ENCODE measurements at regions not wholly inside any gene's neighbourhood (a gene's known extent, or its start where the extent isn't known, plus 50 kb on each side); places are given as distances from the start of the nearest gene placed in this dataset.

- H3K27ac Mint-ChIP-seq = no peak overlapping the region
- H3K4me1 Mint-ChIP-seq = no peaks in the 10 kb centered on the region
- no peaks in the 10 kb centered on the region for H3K36me3 Mint-ChIP-seq
- DNase-seq (ENCODE audit: low spot score in 2 of 2) (no peak), ATAC-seq (no peak)
- peaks cover 4% of the 10 kb centered on the region for H3K9me3 Mint-ChIP-seq
- H3K4me3 Mint-ChIP-seq = no peak overlapping the region
These were observed 98.6 kb downstream of the FHDC1 start for GRCh38 chr4:153034681-153035080.

DNA sequence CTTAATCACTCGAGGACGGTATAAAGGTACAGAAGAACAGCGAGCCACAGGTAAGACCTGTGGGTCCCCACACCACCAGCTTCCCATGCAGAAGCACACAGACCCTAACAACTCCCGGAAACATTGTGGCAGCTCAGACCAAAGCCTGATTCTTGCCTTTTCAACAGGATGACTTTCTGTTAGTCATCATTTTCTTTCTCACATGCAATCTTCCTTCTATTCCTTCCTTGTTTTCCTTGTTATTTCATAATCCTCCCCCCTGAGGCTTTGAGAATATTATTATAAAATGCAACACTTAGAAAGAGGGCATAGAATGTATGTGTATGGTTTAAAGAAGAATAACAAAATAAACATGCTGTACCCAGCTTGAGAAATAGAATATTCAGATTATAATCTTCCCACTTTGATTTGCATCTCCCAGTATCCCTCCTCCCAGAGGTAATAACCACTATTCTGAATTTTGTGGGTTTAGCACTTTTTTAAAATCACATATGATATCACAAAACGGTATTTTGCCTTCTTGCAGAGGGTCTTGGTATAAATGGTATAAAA, 100.9 kb downstream of the FHDC1 start:
- no peak for ATAC-seq
- no peak for DNase-seq (ENCODE audit: low spot score in 2 of 2)
- Mint-ChIP-seq H3K36me3 (no peaks in the 10 kb centered on the region), H3K9me3 (no peaks in the 10 kb centered on the region), H3K4me3 (no peak overlapping the region), H3K27ac (no peak overlapping the region), H3K4me1 (no peaks in the 10 kb centered on the region)

GRCh38 chr4:153038623-153039311, 102.6 kb downstream of the FHDC1 start:
- H3K27ac Mint-ChIP-seq = no peak overlapping the region
- no peak for ATAC-seq
- H3K36me3 Mint-ChIP-seq = no peaks in the 10 kb centered on the region
- H3K4me3 Mint-ChIP-seq = no peak overlapping the region
- no peak for DNase-seq (ENCODE audit: low spot score in 2 of 2)
- no peaks in the 10 kb centered on the region for H3K4me1 Mint-ChIP-seq
- no peaks in the 10 kb centered on the region for H3K9me3 Mint-ChIP-seq

DNA sequence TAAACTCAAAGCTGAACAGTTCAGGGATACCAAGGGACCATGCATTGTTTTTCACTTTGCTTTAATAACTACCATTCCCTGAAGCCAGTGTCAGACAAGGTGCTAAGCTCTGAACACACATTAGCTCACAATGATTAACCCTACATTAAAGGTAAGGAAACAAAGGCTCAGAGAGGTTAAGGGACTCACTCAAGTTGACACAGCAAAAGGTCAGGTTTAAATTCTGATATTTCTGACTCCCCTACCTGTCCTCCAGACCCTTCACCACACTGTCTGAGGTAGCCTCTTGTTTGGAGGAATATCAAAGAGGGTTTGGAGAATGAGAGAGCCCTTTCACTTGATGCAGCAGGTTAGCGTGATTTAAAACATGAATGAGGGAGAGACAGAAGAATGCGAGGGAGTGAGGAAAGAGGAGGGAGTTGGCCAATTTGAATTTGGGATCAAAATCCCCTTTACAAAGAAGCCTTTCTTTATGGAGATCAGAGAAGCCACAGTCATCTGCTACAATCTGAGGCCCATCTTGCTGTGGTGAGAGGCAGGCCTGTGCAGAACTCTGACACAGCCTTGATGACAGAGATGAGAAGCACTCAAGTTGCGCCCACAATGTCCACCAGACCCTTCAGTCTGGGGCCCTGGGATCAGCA, 103.5 kb downstream of the FHDC1 start:
- H3K36me3 Mint-ChIP-seq = no peaks in the 10 kb centered on the region
- DNase-seq (ENCODE audit: low spot score in 2 of 2) = no peak
- no peak overlapping the region for H3K4me3 Mint-ChIP-seq
- ATAC-seq = no peak
- H3K4me1 Mint-ChIP-seq = no peaks in the 10 kb centered on the region
- H3K27ac Mint-ChIP-seq = no peak overlapping the region
- H3K9me3 Mint-ChIP-seq = no peaks in the 10 kb centered on the region

- Mint-ChIP-seq H3K27ac (no peak overlapping the region), H3K4me3 (no peak overlapping the region), H3K4me1 (no peaks in the 10 kb centered on the region), H3K36me3 (no peaks in the 10 kb centered on the region), H3K9me3 (no peaks in the 10 kb centered on the region)
- DNase-seq (ENCODE audit: low spot score in 2 of 2) (no peak), ATAC-seq (no peak)
These were observed 104.6 kb downstream of the FHDC1 start for GRCh38 chr4:153040677-153041076.

DNA sequence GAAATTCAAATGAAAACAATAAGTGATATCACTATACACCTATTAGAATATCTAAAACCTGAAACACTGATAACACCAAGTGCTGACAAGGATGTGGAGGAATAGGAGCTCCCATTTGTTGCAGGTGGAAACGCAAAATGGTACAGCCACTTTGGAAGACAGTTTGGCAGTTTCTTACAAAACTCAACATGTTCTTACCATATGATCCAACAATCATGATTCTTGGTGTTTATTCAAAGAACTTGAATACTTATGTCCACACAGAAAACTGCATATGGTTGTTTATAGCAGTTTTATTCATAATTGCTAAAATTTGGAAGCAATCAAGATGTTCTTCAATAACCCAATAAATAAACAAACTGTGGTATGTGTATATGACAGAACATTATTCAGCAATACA, 107.9 kb downstream of the FHDC1 start:
- H3K4me1 Mint-ChIP-seq = no peaks in the 10 kb centered on the region
- no peak for ATAC-seq

GRCh38 chr4:153045111-153045982, 109.2 kb downstream of the FHDC1 start:
- H3K36me3 Mint-ChIP-seq = no peaks in the 10 kb centered on the region
- no peak overlapping the region for H3K4me3 Mint-ChIP-seq

More for the DNA sequence above, 107.9 kb downstream of the FHDC1 start:
- Mint-ChIP-seq H3K27ac (no peak overlapping the region), H3K9me3 (no peaks in the 10 kb centered on the region), H3K4me3 (no peak overlapping the region), H3K36me3 (no peaks in the 10 kb centered on the region)
- DNase-seq (ENCODE audit: low spot score in 2 of 2) = no peak

DNA sequence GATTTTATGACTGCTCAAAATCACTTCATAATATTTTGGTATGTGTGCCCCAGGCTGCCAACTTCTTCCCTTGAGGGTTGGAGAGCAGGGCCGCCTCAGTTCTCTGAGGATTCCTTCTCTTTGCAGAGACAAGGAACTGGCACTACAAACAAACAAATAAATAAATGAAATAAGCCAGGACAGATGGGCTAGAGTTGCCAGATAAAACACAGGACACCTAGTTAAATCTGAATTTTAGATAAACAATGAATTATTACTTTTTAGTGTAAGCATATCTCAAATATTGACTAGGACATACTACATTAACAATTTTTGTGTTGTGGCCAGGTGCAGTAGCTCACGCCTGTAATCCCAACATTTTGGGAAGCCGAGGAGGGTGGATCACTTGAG, 122.5 kb downstream of the FHDC1 start:
- Mint-ChIP-seq H3K36me3 (no peaks in the 10 kb centered on the region), H3K27ac (no peak overlapping the region), H3K4me3 (no peak overlapping the region), H3K9me3 (no peaks in the 10 kb centered on the region), H3K4me1 (no peaks in the 10 kb centered on the region)
- no peak for DNase-seq (ENCODE audit: low spot score in 2 of 2)
- ATAC-seq = no peak

More at GRCh38 chr4:153045111-153045982, 109.2 kb downstream of the FHDC1 start:
- ATAC-seq (no peak), DNase-seq (ENCODE audit: low spot score in 2 of 2) (no peak)
- Mint-ChIP-seq H3K27ac (no peak overlapping the region), H3K4me1 (no peaks in the 10 kb centered on the region), H3K9me3 (no peaks in the 10 kb centered on the region)

- DNase-seq (ENCODE audit: low spot score in 2 of 2) = no peak
- H3K36me3 Mint-ChIP-seq = no peaks in the 10 kb centered on the region
- no peaks in the 10 kb centered on the region for H3K9me3 Mint-ChIP-seq
These were observed 124.1 kb downstream of the FHDC1 start for GRCh38 chr4:153060196-153060595.

GRCh38 chr4:153061971-153062370, 125.8 kb downstream of the FHDC1 start:
- Mint-ChIP-seq H3K36me3 (no peaks in the 10 kb centered on the region), H3K9me3 (no peaks in the 10 kb centered on the region), H3K27ac (no peak overlapping the region), H3K4me3 (no peak overlapping the region), H3K4me1 (no peaks in the 10 kb centered on the region)
- no peak for DNase-seq (ENCODE audit: low spot score in 2 of 2)
- no peak for ATAC-seq

More at GRCh38 chr4:153060196-153060595, 124.1 kb downstream of the FHDC1 start:
- ATAC-seq = no peak
- Mint-ChIP-seq H3K4me1 (no peaks in the 10 kb centered on the region), H3K27ac (no peak overlapping the region), H3K4me3 (no peak overlapping the region)

DNA sequence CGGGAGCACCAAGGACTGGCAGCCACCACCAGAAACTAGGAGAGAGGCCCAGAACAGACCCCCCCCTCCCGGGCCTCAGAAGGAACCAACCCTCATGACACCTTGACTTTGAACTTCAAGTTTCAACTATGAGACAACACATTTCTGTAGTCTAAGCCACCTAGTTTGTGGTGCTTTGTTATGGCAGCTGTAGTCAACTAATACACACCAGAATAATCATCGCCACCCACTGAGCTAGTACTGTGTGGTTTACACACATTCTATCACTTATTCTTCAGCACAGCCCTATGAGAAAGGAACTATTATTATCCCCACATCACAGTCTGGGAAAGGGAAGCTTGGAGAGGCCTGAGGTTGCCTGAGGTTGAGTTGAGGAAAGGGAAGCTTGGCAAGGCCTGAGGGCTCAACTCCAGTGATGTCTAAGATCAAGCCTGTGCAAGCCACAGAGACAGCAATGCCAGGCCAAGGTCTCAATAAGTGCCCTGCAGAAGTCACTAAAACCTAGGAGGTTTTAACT, 126.6 kb downstream of the FHDC1 start:
- Mint-ChIP-seq H3K4me1 (no peaks in the 10 kb centered on the region), H3K4me3 (no peak overlapping the region), H3K36me3 (no peaks in the 10 kb centered on the region), H3K9me3 (no peaks in the 10 kb centered on the region), H3K27ac (no peak overlapping the region)
- peak; percentile 11 for ATAC-seq
- DNase-seq (ENCODE audit: low spot score in 2 of 2) = no peak

- H3K4me1 Mint-ChIP-seq = no peaks in the 10 kb centered on the region
- ATAC-seq = no peak
- H3K4me3 Mint-ChIP-seq = no peak overlapping the region
- H3K27ac Mint-ChIP-seq = no peak overlapping the region
- H3K9me3 Mint-ChIP-seq = no peaks in the 10 kb centered on the region
- H3K36me3 Mint-ChIP-seq = no peaks in the 10 kb centered on the region
- no peak for DNase-seq (ENCODE audit: low spot score in 2 of 2)
These were observed 127.4 kb downstream of the FHDC1 start for GRCh38 chr4:153063490-153063889.

- Mint-ChIP-seq H3K4me3 (no peak overlapping the region), H3K4me1 (no peaks in the 10 kb centered on the region), H3K27ac (no peak overlapping the region), H3K36me3 (no peaks in the 10 kb centered on the region), H3K9me3 (no peaks in the 10 kb centered on the region)
- DNase-seq (ENCODE audit: low spot score in 2 of 2) (no peak), ATAC-seq (no peak)
These were observed 128.4 kb downstream of the FHDC1 start for GRCh38 chr4:153064571-153064970.

GRCh38 chr4:153065276-153065675, 129.2 kb downstream of the FHDC1 start:
- Mint-ChIP-seq H3K4me1 (no peaks in the 10 kb centered on the region), H3K27ac (no peak overlapping the region), H3K36me3 (no peaks in the 10 kb centered on the region), H3K9me3 (no peaks in the 10 kb centered on the region), H3K4me3 (no peak overlapping the region)
- DNase-seq (ENCODE audit: low spot score in 2 of 2) (no peak), ATAC-seq (no peak)

DNA sequence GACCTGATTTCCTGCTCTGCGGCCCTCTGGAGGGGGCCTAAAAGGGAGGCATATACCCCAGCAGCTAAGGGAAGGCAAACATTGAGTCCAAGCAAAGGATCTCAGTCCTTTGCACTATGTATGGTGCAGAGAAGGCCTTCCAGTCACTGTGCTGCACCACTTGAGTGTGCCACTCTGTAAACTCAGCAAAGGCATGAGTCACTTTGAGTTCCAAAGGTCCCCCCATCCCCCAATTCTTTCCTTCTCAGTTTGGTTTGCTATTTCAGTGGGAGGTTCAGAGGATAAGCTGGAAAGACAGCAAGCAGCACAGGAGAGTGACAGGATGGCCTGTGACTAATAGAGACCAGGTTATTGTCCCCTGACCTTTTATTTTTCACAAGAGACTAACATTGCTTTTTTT, 131.3 kb downstream of the FHDC1 start:
- Mint-ChIP-seq H3K36me3 (no peaks in the 10 kb centered on the region), H3K9me3 (no peaks in the 10 kb centered on the region), H3K4me1 (no peaks in the 10 kb centered on the region), H3K4me3 (no peak overlapping the region), H3K27ac (no peak overlapping the region)
- ATAC-seq = no peak
- DNase-seq (ENCODE audit: low spot score in 2 of 2) = no peak
